Heart left ventricle (tissue), 16 donors: ENCODE measurements at regions not wholly inside any gene's neighbourhood (a gene's known extent, or its start where the extent isn't known, plus 50 kb on each side); places are given as distances from the start of the nearest gene placed in this dataset.

ENCODE experiments used
- ATAC-seq, 4 donors: fragments of 200-7000 bp; cut with Tn5 transposase; one replicate each; pipeline ENCODE4 v1.9.1; 2020 to 2022; ENCODE audit warnings: moderate library complexity in 4 of 4, mild to moderate bottlenecking in 3 of 4, moderate number of reproducible peaks in 1 of 4
- DNase-seq, 5 donors: peaks; one replicate each; pipeline ENCODE4 v3.0.0-alpha.2; 2020
- H3K27ac ChIP-seq, 12 donors: fragments of 200-600 bp; sonication (generic) in 4 of 12; one replicate each; pipeline versions ENCODE4 v1.5.0 to v1.8.0; 2016 to 2022; ENCODE audit warnings: mild to moderate bottlenecking in 2 of 12
- H3K27me3 ChIP-seq, 9 donors: fragments of 200-600 bp; sonication (generic) in 2 of 9; one replicate each; pipeline versions ENCODE4 v1.5.1 to v1.8.0; 2016 to 2022; ENCODE audit warnings: mild to moderate bottlenecking in 3 of 9
- H3K36me3 ChIP-seq, 9 donors: fragments of 200-600 bp; sonication (generic) in 2 of 9; one replicate each; pipeline versions ENCODE4 v1.5.0 to v1.8.0; 2018 to 2022; ENCODE audit warnings: mild to moderate bottlenecking in 2 of 9
- H3K4me1 ChIP-seq, 12 donors: fragments of 200-600 bp; sonication (generic) in 4 of 12; one replicate each; pipeline versions ENCODE4 v1.5.0 to v1.8.0; 2016 to 2022; ENCODE audit warnings: mild to moderate bottlenecking in 3 of 12
- H3K4me3 ChIP-seq, 12 donors: fragments of 200-600 bp; sonication (generic) in 4 of 12; one replicate each; pipeline versions ENCODE4 v1.5.0 to v1.8.0; 2017 to 2022; ENCODE audit warnings: mild to moderate bottlenecking in 9 of 12, moderate library complexity in 4 of 12
- H3K9me3 ChIP-seq, 12 donors: fragments of 200-600 bp; sonication (generic) in 4 of 12; one replicate each; pipeline versions ENCODE4 v1.5.0 to v1.8.0; 2016 to 2022; ENCODE audit warnings: mild to moderate bottlenecking in 1 of 12
- POLR2A ChIP-seq, 2 donors: fragments of 450-650 bp; IDR thresholded peaks; one replicate each; pipeline ENCODE4 v1.6.1; 2017; ENCODE audit warnings: antibody characterized with exemption in 2 of 2, mild to moderate bottlenecking in 2 of 2, moderate library complexity in 2 of 2
- WGBS, 4 donors: extraction: QIAGEN DNeasy Blood & Tissue Kit in 2 of 4; methylation state at CpG; one replicate each; pipeline versions ENCODE4 v1.1.5 to v1.1.7; 2013 to 2018; 5-methylcytosine and 5-hydroxymethylcytosine counted together
- intact Hi-C, 10 donors: fragments of 100-400 bp; cut with DNase I; formaldehyde crosslinking; loops; one replicate each; pipeline versions ENCODE4 v1.11.1 to v1.14.2; 2022
- TF ChIP-seq, protein P1 (sequence below), 12 donors: fragments of 200-600 bp; sonication (generic) in 4 of 12; IDR thresholded peaks; one replicate each; pipeline versions ENCODE4 v1.5.0 to v1.8.0; 2018 to 2022; ENCODE audit warnings: antibody characterized with exemption in 12 of 12, mild to moderate bottlenecking in 5 of 12
- donor health status: ischemic (EF 13 %, LVEDD 7.1; RV severe dilation, severe dysfunction).
- donor health status: healthy with polysubstance abuse.
- donor health status: DM: no; HTN: yes; CAD: no.
- donor health status: DM: no; HTN: no; CAD: no.
- donor health status: ischemic (EF 25% LVEDD 6.9; RV normal size, moderate dysfunction).
- donor health status: ischemic (EF 25% LVEDD 5.7; RV mildly dilated, moderate dysfunction).
- donor health status: healthy.
- donor health status: DM: yes; HTN: yes; CAD: no.
- donor health status: ischemic (EF 35%, LVEDD 5.7; RV mildly dilated, moderate dysfunction).
- donor health status: nonischemic (EF 11% LVEDD 7.7; RV severe dilation, severe dysfunction).
- donor health status: DM: yes; HTN: yes; CAD: no.
- donor health status: PGD.
- donor health status: ischemic (EF 29% LVEDD 5.4; RV normal size, mild dysfunction).
- donor health status: nonischemic (EF 23%, LVEDD 6.1; RV moderate dilation, normal function).

DNA sequence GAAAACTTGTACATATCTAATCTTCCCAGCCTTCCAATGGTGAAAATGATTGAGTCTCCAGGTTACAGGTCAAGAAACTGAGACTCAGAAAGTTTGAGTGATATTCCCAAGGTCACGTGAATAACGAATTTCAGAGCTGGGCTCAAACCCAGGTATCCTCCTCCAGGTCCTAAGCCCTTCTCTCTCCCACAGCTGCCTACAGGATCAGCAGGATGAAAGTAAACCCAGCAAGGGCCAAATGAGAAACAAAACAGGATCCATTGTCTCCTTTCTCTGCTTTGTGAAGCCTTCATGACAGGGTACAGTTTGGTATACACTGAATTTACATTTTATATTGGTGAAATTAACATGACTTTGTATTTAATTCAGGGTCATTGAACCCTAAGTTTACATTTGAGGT lies 208.1 kb downstream of the RBM26 start:
- H3K4me3 ChIP-seq: no peak overlapping the region
- no peaks in the 10 kb centered on the region for H3K9me3 ChIP-seq
- H3K4me1 ChIP-seq: peaks cover 0 to 6% (median 0%) of the 10 kb centered on the region in 12 donors
- 45 to 57% (median 54%) methylated on average over 2 of the region's 2 CpGs for WGBS, 4 donors
- TF ChIP-seq, protein P1, sequence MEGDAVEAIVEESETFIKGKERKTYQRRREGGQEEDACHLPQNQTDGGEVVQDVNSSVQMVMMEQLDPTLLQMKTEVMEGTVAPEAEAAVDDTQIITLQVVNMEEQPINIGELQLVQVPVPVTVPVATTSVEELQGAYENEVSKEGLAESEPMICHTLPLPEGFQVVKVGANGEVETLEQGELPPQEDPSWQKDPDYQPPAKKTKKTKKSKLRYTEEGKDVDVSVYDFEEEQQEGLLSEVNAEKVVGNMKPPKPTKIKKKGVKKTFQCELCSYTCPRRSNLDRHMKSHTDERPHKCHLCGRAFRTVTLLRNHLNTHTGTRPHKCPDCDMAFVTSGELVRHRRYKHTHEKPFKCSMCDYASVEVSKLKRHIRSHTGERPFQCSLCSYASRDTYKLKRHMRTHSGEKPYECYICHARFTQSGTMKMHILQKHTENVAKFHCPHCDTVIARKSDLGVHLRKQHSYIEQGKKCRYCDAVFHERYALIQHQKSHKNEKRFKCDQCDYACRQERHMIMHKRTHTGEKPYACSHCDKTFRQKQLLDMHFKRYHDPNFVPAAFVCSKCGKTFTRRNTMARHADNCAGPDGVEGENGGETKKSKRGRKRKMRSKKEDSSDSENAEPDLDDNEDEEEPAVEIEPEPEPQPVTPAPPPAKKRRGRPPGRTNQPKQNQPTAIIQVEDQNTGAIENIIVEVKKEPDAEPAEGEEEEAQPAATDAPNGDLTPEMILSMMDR (IDR thresholded peaks at IDR 0.05): no peak
- TF ChIP-seq POLR2A (IDR thresholded peaks at IDR 0.05): no peak
- H3K27ac ChIP-seq: no peak overlapping the region
- intact Hi-C loops: no loop called here
- DNase-seq (no peak), ATAC-seq (no peak)
- H3K36me3 ChIP-seq: no peaks in the 10 kb centered on the region
- H3K27me3 ChIP-seq: no peaks in the 10 kb centered on the region

DNA sequence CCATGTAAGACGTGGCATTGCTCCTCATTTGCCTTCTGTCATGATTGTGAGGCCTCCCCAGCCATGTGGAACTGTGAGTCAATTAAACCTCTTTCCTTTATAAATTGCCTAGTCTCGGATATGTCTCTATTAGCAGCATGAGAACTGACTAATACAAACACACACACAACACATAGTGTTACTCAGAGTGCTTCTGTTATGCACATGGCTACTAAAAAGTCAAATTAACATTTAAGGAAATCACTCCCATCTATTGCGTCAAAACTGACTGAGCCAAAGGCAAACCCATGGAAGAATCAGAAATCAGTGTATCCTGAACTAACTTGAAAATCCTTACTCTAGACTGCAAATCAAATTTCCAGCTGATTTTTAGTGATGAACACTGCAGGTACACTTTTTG lies 209.2 kb downstream of the RBM26 start:
- Histone ChIP-seq H3K27ac (no peak overlapping the region), H3K4me3 (no peak overlapping the region), H3K36me3 (no peaks in the 10 kb centered on the region), H3K4me1 (peaks cover 0 to 6% (median 0%) of the 10 kb centered on the region in 12 donors), H3K9me3 (no peaks in the 10 kb centered on the region), H3K27me3 (no peaks in the 10 kb centered on the region)
- intact Hi-C loops: no loop called here
- ATAC-seq (no peak), DNase-seq (no peak)
- 79 to 87% (median 83%) methylated on average over 3 of the region's 3 CpGs for WGBS, 4 donors
- TF ChIP-seq, protein P1 (IDR thresholded peaks at IDR 0.05): no peak
- TF ChIP-seq POLR2A (IDR thresholded peaks at IDR 0.05): no peak

DNA sequence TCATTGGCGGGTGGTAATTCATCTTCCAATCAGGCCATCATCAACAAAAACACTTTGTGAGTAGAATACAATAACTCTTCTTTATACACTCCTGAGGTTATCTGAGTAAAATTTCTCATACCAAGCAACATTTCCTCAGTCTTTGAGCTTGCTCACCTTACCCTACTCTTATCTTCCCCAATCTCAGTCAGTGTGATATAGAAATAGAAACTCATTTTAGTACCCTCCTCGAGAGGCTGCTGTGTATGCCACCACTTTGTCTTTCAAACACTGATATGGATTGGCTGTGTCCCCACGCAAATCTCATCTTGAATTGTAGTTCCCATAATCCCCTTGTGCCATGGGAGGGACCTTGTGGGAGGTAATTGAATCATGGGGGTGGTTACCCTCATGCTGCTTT lies 209.7 kb downstream of the RBM26 start:
- Histone ChIP-seq H3K36me3 (no peaks in the 10 kb centered on the region), H3K27ac (no peak overlapping the region), H3K4me1 (peaks cover 0 to 11% (median 0%) of the 10 kb centered on the region in 12 donors), H3K9me3 (no peaks in the 10 kb centered on the region), H3K4me3 (no peak overlapping the region), H3K27me3 (no peaks in the 10 kb centered on the region)
- intact Hi-C loops: no loop called here
- no peak for ATAC-seq
- TF ChIP-seq, protein P1 (IDR thresholded peaks at IDR 0.05): no peak
- TF ChIP-seq POLR2A (IDR thresholded peaks at IDR 0.05): no peak
- WGBS, 4 donors: 72 to 78% (median 75%) methylated on average over 3 of the region's 3 CpGs
- no peak for DNase-seq

DNA sequence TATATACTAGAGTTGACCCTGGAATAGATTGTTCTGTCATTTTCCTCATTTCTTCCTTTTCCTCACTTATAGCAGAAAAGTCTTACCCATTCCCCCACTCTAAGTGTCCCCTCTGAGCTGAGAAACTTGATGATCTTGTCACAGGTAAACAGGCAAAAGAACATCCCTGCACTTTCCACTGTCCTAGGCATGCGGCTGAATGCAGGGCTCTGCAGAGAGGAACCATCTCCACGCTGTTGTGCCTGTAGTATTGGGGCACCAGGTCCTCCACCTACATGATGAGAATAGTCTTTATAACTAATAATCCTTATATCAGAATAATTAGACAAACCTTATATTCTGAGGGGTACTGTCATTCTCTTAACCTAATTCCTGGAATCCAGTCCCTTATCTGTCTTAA lies 211.3 kb downstream of the RBM26 start:
- peaks cover 0 to 11% (median 0%) of the 10 kb centered on the region in 12 donors for H3K4me1 ChIP-seq
- H3K27me3 ChIP-seq: no peaks in the 10 kb centered on the region
- no peaks in the 10 kb centered on the region for H3K9me3 ChIP-seq
- DNase-seq (no peak), ATAC-seq (no peak)
- 89 to 93% (median 91%) methylated on average over 2 of the region's 2 CpGs for WGBS, 4 donors
- no peaks in the 10 kb centered on the region for H3K36me3 ChIP-seq
- H3K27ac ChIP-seq: no peak overlapping the region
- TF ChIP-seq, protein P1 (IDR thresholded peaks at IDR 0.05): no peak
- no peak for TF ChIP-seq POLR2A (IDR thresholded peaks at IDR 0.05)
- intact Hi-C loops: no loop called here
- no peak overlapping the region for H3K4me3 ChIP-seq
